ENCODE measurements at regions not wholly inside any gene's neighbourhood (a gene's known extent, or its start where the extent isn't known, plus 50 kb on each side); places are given as distances from the start of the nearest gene placed in this dataset.

GRCh38 chr4:126718136-126718535 lies 914.6 kb upstream of the INTU start:
- TF ChIP-seq EZH2phosphoT487 (IDR thresholded peaks at IDR 0.05; ENCODE audit: low read length), result no peak
- TF ChIP-seq, protein P1, sequence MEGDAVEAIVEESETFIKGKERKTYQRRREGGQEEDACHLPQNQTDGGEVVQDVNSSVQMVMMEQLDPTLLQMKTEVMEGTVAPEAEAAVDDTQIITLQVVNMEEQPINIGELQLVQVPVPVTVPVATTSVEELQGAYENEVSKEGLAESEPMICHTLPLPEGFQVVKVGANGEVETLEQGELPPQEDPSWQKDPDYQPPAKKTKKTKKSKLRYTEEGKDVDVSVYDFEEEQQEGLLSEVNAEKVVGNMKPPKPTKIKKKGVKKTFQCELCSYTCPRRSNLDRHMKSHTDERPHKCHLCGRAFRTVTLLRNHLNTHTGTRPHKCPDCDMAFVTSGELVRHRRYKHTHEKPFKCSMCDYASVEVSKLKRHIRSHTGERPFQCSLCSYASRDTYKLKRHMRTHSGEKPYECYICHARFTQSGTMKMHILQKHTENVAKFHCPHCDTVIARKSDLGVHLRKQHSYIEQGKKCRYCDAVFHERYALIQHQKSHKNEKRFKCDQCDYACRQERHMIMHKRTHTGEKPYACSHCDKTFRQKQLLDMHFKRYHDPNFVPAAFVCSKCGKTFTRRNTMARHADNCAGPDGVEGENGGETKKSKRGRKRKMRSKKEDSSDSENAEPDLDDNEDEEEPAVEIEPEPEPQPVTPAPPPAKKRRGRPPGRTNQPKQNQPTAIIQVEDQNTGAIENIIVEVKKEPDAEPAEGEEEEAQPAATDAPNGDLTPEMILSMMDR (IDR thresholded peaks at IDR 0.05; ENCODE audit: low read length), result no peak
- no peak for TF ChIP-seq EZH2 (optimal IDR thresholded peaks at IDR 0.05; ENCODE audit: low read depth, low read length)
